ENCODE measurements at regions not wholly inside any gene's neighbourhood (a gene's known extent, or its start where the extent isn't known, plus 50 kb on each side); places are given as distances from the start of the nearest gene placed in this dataset.

DNA sequence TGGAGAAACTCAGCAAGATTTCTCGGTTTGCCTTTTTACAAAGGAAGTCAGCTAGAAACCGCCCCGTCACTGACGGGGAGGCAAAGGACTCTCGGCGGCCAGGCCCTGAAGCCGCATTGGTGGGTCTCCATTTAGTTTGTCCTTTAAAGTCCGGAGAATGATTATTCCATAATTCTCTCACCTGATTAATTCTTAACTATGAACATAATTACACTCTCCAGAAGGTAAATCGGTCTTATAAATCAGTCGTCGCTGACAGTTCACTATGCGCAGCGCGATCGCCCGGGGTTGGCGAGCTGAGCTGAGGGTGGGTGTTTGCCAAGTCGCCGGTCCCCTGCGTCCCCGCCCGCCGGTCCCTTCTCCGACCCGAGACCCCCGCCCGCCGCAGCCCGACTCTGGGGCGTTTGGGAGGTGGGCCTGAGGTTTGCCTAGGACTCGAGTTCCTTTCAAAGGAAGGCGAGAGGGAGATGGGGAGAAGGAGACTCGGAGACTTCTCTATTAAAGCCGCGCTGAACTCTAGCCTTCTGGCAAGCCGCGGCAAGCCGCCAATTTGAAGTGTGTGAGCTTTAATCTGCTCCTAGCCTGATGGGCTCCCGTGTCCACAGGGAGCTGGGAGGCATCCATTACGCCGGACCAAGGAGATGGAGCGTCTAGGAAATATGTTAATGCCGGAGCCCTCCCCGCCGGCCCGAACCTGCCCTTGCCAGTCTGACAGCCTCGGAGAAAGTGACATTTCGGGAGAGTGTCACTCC lies 392.9 kb downstream of the NOVA1 start:
- Histone ChIP-seq H3K4ac (ENCODE audit: low read depth, low read length) (no peak overlapping the region), H2BK120ac (ENCODE audit: insufficient read depth, low read length, poor library complexity) (no peak overlapping the region), H2BK12ac (ENCODE audit: low read length) (no peak overlapping the region), H2AK5ac (ENCODE audit: low read length) (no peak overlapping the region), H3K4me3 (ENCODE audit: low read depth, low read length) (peak overlapping the region; percentile 71), H3K18ac (ENCODE audit: low read length) (no peak overlapping the region), H4K8ac (ENCODE audit: low read depth, low read length) (no peak overlapping the region), H2AFZ (ENCODE audit: insufficient read depth, low read length, poor library complexity) (no peak overlapping the region), H3K36me3 (ENCODE audit: control insufficient read depth in 1 of 2, insufficient read depth in 2 of 2, low read length in 2 of 2) (no peaks in the 10 kb centered on the region), H3K4me1 (ENCODE audit: control insufficient read depth in 1 of 2, insufficient read depth in 2 of 2, low read length in 2 of 2) (no peaks in the 10 kb centered on the region), H3K27me3 (ENCODE audit: insufficient read depth, low read length) (no peaks in the 10 kb centered on the region), H2BK5ac (ENCODE audit: low read depth, low read length, poor library complexity) (no peak overlapping the region), H3K79me2 (ENCODE audit: control insufficient read depth, insufficient read depth, low read length, poor library complexity) (no peaks in the 10 kb centered on the region), H3K14ac (ENCODE audit: low read length) (no peak overlapping the region), H3K9me3 (ENCODE audit: insufficient read depth, low read depth, low read length) (peaks cover 2% of the 10 kb centered on the region), H4K91ac (ENCODE audit: low read depth, low read length) (no peak overlapping the region), H3K23ac (ENCODE audit: low read length) (no peak overlapping the region), H3K4me2 (ENCODE audit: low read length) (peak overlapping the region; percentile 99), H3K79me1 (ENCODE audit: low read length) (no peaks in the 10 kb centered on the region), H4K12ac (ENCODE audit: low read depth, low read length) (no peak overlapping the region), H3K9ac (ENCODE audit: low read length) (peak overlapping the region; percentile 19), H3K27ac (ENCODE audit: low read depth, low read length) (no peak overlapping the region)
- WGBS (ENCODE audit: extremely low coverage, insufficient coverage, insufficient read length) = no CpG with 5 or more reads among the region's 48 CpGs
- no peak for DNase-seq

- Histone ChIP-seq H3K79me2 (ENCODE audit: control insufficient read depth, insufficient read depth, low read length, poor library complexity) (no peaks in the 10 kb centered on the region), H4K91ac (ENCODE audit: low read depth, low read length) (no peak overlapping the region), H3K79me1 (ENCODE audit: low read length) (no peaks in the 10 kb centered on the region), H3K4ac (ENCODE audit: low read depth, low read length) (no peak overlapping the region), H3K18ac (ENCODE audit: low read length) (no peak overlapping the region), H2AK5ac (ENCODE audit: low read length) (no peak overlapping the region), H4K8ac (ENCODE audit: low read depth, low read length) (no peak overlapping the region), H4K12ac (ENCODE audit: low read depth, low read length) (no peak overlapping the region), H3K27ac (ENCODE audit: low read depth, low read length) (no peak overlapping the region), H3K9me3 (ENCODE audit: insufficient read depth, low read depth, low read length) (peaks cover 2% of the 10 kb centered on the region), H2BK12ac (ENCODE audit: low read length) (no peak overlapping the region), H2AFZ (ENCODE audit: insufficient read depth, low read length, poor library complexity) (no peak overlapping the region), H3K14ac (ENCODE audit: low read length) (no peak overlapping the region), H3K27me3 (ENCODE audit: insufficient read depth, low read length) (no peaks in the 10 kb centered on the region), H2BK120ac (ENCODE audit: insufficient read depth, low read length, poor library complexity) (no peak overlapping the region), H2BK5ac (ENCODE audit: low read depth, low read length, poor library complexity) (no peak overlapping the region), H3K4me3 (ENCODE audit: low read depth, low read length) (no peak overlapping the region), H3K4me2 (ENCODE audit: low read length) (peak overlapping the region; percentile 99), H3K23ac (ENCODE audit: low read length) (no peak overlapping the region), H3K36me3 (ENCODE audit: control insufficient read depth in 1 of 2, insufficient read depth in 2 of 2, low read length in 2 of 2) (no peaks in the 10 kb centered on the region), H3K9ac (ENCODE audit: low read length) (no peak overlapping the region), H3K4me1 (ENCODE audit: control insufficient read depth in 1 of 2, insufficient read depth in 2 of 2, low read length in 2 of 2) (no peaks in the 10 kb centered on the region)
- DNase-seq = no peak
- WGBS (ENCODE audit: extremely low coverage, insufficient coverage, insufficient read length) = 100% methylated on average over 1 of the region's 5 CpGs
Observed at GRCh38 chr14:26204366-26204727, 393.5 kb downstream of the NOVA1 start.

GRCh38 chr14:26200687-26201086 lies 397.1 kb downstream of the NOVA1 start:
- H4K12ac ChIP-seq (ENCODE audit: low read depth, low read length) = no peak overlapping the region
- H3K4me2 ChIP-seq (ENCODE audit: low read length) = no peak overlapping the region

GRCh38 chr14:26199590-26200370 lies 398.1 kb downstream of the NOVA1 start:
- Histone ChIP-seq H3K79me1 (ENCODE audit: low read length) (no peaks in the 10 kb centered on the region), H2BK5ac (ENCODE audit: low read depth, low read length, poor library complexity) (no peak overlapping the region), H3K36me3 (ENCODE audit: control insufficient read depth in 1 of 2, insufficient read depth in 2 of 2, low read length in 2 of 2) (no peaks in the 10 kb centered on the region), H4K8ac (ENCODE audit: low read depth, low read length) (no peak overlapping the region), H4K91ac (ENCODE audit: low read depth, low read length) (no peak overlapping the region), H3K27ac (ENCODE audit: low read depth, low read length) (no peak overlapping the region), H3K27me3 (ENCODE audit: insufficient read depth, low read length) (peaks cover 3% of the 10 kb centered on the region), H3K4me1 (ENCODE audit: control insufficient read depth in 1 of 2, insufficient read depth in 2 of 2, low read length in 2 of 2) (no peaks in the 10 kb centered on the region), H3K18ac (ENCODE audit: low read length) (no peak overlapping the region), H2AK5ac (ENCODE audit: low read length) (no peak overlapping the region), H3K4me3 (ENCODE audit: low read depth, low read length) (no peak overlapping the region), H3K4me2 (ENCODE audit: low read length) (no peak overlapping the region), H3K14ac (ENCODE audit: low read length) (no peak overlapping the region), H2BK12ac (ENCODE audit: low read length) (no peak overlapping the region), H3K23ac (ENCODE audit: low read length) (no peak overlapping the region), H3K4ac (ENCODE audit: low read depth, low read length) (no peak overlapping the region), H2BK120ac (ENCODE audit: insufficient read depth, low read length, poor library complexity) (no peak overlapping the region), H2AFZ (ENCODE audit: insufficient read depth, low read length, poor library complexity) (no peak overlapping the region), H3K79me2 (ENCODE audit: control insufficient read depth, insufficient read depth, low read length, poor library complexity) (no peaks in the 10 kb centered on the region), H4K12ac (ENCODE audit: low read depth, low read length) (no peak overlapping the region), H3K9ac (ENCODE audit: low read length) (no peak overlapping the region), H3K9me3 (ENCODE audit: insufficient read depth, low read depth, low read length) (peaks cover 2% of the 10 kb centered on the region)
- DNase-seq = no peak
- WGBS (ENCODE audit: extremely low coverage, insufficient coverage, insufficient read length) = no CpG with 5 or more reads among the region's 6 CpGs

More at GRCh38 chr14:26200687-26201086, 397.1 kb downstream of the NOVA1 start:
- Histone ChIP-seq H3K27ac (ENCODE audit: low read depth, low read length) (no peak overlapping the region), H4K8ac (ENCODE audit: low read depth, low read length) (no peak overlapping the region), H3K9me3 (ENCODE audit: insufficient read depth, low read depth, low read length) (peaks cover 2% of the 10 kb centered on the region), H2AK5ac (ENCODE audit: low read length) (no peak overlapping the region), H2BK5ac (ENCODE audit: low read depth, low read length, poor library complexity) (no peak overlapping the region), H3K14ac (ENCODE audit: low read length) (no peak overlapping the region), H3K4ac (ENCODE audit: low read depth, low read length) (no peak overlapping the region), H2AFZ (ENCODE audit: insufficient read depth, low read length, poor library complexity) (no peak overlapping the region), H2BK12ac (ENCODE audit: low read length) (no peak overlapping the region), H2BK120ac (ENCODE audit: insufficient read depth, low read length, poor library complexity) (no peak overlapping the region), H3K4me1 (ENCODE audit: control insufficient read depth in 1 of 2, insufficient read depth in 2 of 2, low read length in 2 of 2) (no peaks in the 10 kb centered on the region), H4K91ac (ENCODE audit: low read depth, low read length) (no peak overlapping the region), H3K79me1 (ENCODE audit: low read length) (no peaks in the 10 kb centered on the region), H3K23ac (ENCODE audit: low read length) (no peak overlapping the region), H3K18ac (ENCODE audit: low read length) (no peak overlapping the region), H3K4me3 (ENCODE audit: low read depth, low read length) (no peak overlapping the region), H3K27me3 (ENCODE audit: insufficient read depth, low read length) (peaks cover 3% of the 10 kb centered on the region), H3K79me2 (ENCODE audit: control insufficient read depth, insufficient read depth, low read length, poor library complexity) (no peaks in the 10 kb centered on the region), H3K36me3 (ENCODE audit: control insufficient read depth in 1 of 2, insufficient read depth in 2 of 2, low read length in 2 of 2) (no peaks in the 10 kb centered on the region), H3K9ac (ENCODE audit: low read length) (no peak overlapping the region)
- no CpG with 5 or more reads among the region's 3 CpGs for WGBS (ENCODE audit: extremely low coverage, insufficient coverage, insufficient read length)
- DNase-seq = peak in 1 of 2 donors; percentile 37
